GM12892 (cell line): ENCODE measurements at regions not wholly inside any gene's neighbourhood (a gene's known extent, or its start where the extent isn't known, plus 50 kb on each side); places are given as distances from the start of the nearest gene placed in this dataset.

ENCODE experiments used
- DNase-seq: peaks from one replicate; pipeline ENCODE4 v3.0.0; 2011; ENCODE audit not compliant: insufficient read length
- FAIRE-seq: peaks from 2 replicates; lab custom pipeline; 2011; peaks lifted over from hg19 to GRCh38; lab: Jason Lieb, UNC
- POLR2A ChIP-seq: IDR thresholded peaks from 2 replicates; pipeline ENCODE4 v1.6.1; 2011; ENCODE audit warnings: low read depth, low read length, control low read depth
- POLR2AphosphoS5 ChIP-seq: IDR thresholded peaks from 2 replicates; pipeline ENCODE4 v1.6.1; 2011; ENCODE audit warnings: low read depth, low read length, control low read depth
- TAF1 ChIP-seq: IDR thresholded peaks from 2 replicates; pipeline ENCODE4 v1.6.1; 2011; ENCODE audit warnings: low read depth, mild to moderate bottlenecking, control low read depth, low read length, borderline replicate concordance

- FAIRE-seq = no peak
- no peak for DNase-seq
- no peak for TF ChIP-seq POLR2AphosphoS5
- TF ChIP-seq TAF1 = no peak
- no peak for TF ChIP-seq POLR2A
Measured at GRCh38 chr15:95656595-95656994, 673.9 kb upstream of the NR2F2 start.

GRCh38 chr15:95658799-95659198 is 671.7 kb upstream of the NR2F2 start:
- FAIRE-seq (no peak), DNase-seq (no peak)
- TF ChIP-seq TAF1 (no peak), POLR2A (no peak), POLR2AphosphoS5 (no peak)

DNA sequence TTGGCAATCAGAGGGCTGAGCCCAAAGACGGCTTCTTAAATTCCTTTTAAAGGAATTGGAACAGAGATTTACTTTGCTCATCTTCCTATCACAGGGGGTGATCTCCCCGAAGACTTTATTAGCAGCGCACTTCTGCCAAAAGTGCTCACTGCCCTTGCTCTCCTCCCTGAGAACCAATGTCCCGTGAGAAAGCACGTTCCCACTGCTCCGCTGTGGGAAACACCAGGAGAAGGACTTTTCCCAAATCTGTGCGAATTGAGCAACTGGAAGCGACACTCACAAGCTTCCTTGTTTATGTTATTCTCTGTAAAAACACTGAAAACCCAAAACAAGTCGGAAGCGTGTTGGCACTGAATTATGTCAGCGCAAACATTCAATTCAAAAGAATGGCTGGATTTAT is 670.8 kb upstream of the NR2F2 start:
- FAIRE-seq (no peak), DNase-seq (no peak)
- TF ChIP-seq POLR2AphosphoS5 (no peak), POLR2A (no peak), TAF1 (no peak)

DNA sequence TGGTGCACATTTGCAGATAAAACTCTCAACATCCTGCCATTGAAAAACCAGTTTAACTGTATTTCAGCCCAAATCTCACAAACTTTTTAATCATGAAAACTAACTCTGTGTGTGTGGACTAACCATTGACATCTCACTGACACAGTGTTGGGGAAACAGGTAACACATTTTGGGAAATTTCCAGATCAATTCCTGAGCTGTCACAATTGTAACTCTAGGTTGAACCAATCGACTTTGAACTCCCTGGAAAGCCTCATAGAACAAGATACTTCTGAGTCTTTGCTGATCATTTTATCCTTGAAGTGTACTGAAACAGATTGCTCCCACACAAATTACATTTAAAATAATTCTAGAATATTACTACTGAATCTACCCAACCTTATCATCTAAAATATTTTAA is 667.9 kb upstream of the NR2F2 start:
- DNase-seq (no peak), FAIRE-seq (no peak)
- TF ChIP-seq POLR2AphosphoS5 (no peak), POLR2A (no peak), TAF1 (no peak)

- no peak for FAIRE-seq
- TF ChIP-seq POLR2AphosphoS5 (no peak), TAF1 (no peak), POLR2A (no peak)
- DNase-seq = no peak
Measured at GRCh38 chr15:95663156-95664100, 667.1 kb upstream of the NR2F2 start.

GRCh38 chr15:95664450-95664849 is 666.0 kb upstream of the NR2F2 start:
- TF ChIP-seq TAF1 (no peak), POLR2AphosphoS5 (no peak), POLR2A (no peak)
- FAIRE-seq (no peak), DNase-seq (no peak)

GRCh38 chr15:95669146-95669922 is 661.2 kb upstream of the NR2F2 start:
- TF ChIP-seq TAF1 (no peak), POLR2A (no peak), POLR2AphosphoS5 (no peak)
- DNase-seq (no peak), FAIRE-seq (peak; percentile 14)

GRCh38 chr15:95674031-95674430 is 656.5 kb upstream of the NR2F2 start:
- FAIRE-seq (no peak), DNase-seq (no peak)
- TF ChIP-seq POLR2A = no peak
- TF ChIP-seq POLR2AphosphoS5 = no peak
- TF ChIP-seq TAF1 = no peak

- no peak for TF ChIP-seq TAF1
- TF ChIP-seq POLR2AphosphoS5 = no peak
- TF ChIP-seq POLR2A = no peak
- FAIRE-seq (no peak), DNase-seq (no peak)
Measured at GRCh38 chr15:95676500-95676899, 654.0 kb upstream of the NR2F2 start.

DNA sequence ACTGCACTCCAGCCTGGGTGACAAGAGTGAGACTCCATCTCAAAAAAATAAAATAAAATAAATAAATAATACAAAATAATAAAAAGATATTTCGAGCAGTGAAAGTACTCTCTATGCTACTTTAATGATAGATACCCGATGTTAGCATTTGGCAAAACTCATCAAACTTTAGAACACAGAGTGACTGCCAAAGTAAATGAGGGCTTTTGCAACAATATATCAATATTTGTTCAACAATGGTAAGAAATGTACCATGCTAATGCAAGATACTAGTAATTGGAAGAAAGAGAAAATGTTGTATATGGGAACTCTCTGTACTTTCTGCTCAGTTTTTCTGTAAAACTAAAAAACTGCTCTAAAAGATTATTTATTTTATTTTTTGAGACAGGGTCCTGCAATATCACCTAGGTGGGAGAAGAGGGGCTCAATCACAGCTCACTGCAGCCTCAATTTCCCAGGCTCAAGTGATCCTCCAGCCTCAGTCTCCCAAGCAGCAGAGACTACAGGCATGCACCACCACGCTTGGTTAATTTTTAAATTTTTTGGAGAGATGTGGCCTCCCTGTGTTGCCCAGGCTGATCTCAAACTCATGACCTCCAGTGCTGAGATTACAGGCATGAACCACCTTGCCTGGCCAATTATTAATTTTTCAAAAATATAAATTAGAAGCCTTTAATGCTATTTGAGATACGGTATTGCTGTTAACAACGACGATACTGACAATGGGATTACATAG is 650.5 kb upstream of the NR2F2 start:
- DNase-seq (no peak), FAIRE-seq (no peak)
- TF ChIP-seq TAF1 = no peak
- no peak for TF ChIP-seq POLR2A
- TF ChIP-seq POLR2AphosphoS5 = no peak

GRCh38 chr15:95680728-95681127 is 649.8 kb upstream of the NR2F2 start:
- FAIRE-seq (no peak), DNase-seq (no peak)
- TF ChIP-seq POLR2A (no peak), TAF1 (no peak), POLR2AphosphoS5 (no peak)
